ENCODE measurements at regions not wholly inside any gene's neighbourhood (a gene's known extent, or its start where the extent isn't known, plus 50 kb on each side); places are given as distances from the start of the nearest gene placed in this dataset.

DNA sequence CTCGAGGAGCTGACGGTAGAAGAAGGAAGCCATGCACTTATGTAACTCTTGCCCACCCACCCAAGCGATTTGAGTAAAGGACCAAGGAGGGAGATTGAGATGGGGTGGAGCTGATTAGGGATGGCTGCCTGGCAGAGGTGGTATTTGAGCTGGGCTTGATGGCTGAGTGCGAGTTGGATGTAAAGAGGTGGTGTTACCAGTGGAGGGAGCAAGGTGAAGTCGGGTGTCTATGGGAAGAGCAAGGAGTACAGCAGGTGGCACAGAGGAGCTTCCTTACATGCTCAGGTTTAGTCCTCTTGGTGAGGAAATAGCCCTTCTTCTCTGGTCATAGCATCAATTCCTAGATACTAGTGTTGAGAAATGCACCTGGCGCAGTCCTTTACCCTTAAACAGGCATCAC lies 294.2 kb upstream of the SKOR2 start:
- TF ChIP-seq, protein P1, sequence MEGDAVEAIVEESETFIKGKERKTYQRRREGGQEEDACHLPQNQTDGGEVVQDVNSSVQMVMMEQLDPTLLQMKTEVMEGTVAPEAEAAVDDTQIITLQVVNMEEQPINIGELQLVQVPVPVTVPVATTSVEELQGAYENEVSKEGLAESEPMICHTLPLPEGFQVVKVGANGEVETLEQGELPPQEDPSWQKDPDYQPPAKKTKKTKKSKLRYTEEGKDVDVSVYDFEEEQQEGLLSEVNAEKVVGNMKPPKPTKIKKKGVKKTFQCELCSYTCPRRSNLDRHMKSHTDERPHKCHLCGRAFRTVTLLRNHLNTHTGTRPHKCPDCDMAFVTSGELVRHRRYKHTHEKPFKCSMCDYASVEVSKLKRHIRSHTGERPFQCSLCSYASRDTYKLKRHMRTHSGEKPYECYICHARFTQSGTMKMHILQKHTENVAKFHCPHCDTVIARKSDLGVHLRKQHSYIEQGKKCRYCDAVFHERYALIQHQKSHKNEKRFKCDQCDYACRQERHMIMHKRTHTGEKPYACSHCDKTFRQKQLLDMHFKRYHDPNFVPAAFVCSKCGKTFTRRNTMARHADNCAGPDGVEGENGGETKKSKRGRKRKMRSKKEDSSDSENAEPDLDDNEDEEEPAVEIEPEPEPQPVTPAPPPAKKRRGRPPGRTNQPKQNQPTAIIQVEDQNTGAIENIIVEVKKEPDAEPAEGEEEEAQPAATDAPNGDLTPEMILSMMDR (IDR thresholded peaks at IDR 0.05): no peak
- TF ChIP-seq SIN3A (IDR thresholded peaks at IDR 0.05; ENCODE audit: borderline replicate concordance, insufficient read depth, low read depth, low read length) (no peak), POLR2AphosphoS5 (IDR thresholded peaks at IDR 0.05; ENCODE audit: low read depth, low read length) (no peak)

Data from Panc1 (cell line).